GM12873 (cell line): ENCODE measurements at regions not wholly inside any gene's neighbourhood (a gene's known extent, or its start where the extent isn't known, plus 50 kb on each side); places are given as distances from the start of the nearest gene placed in this dataset.

Experiments
- CTCF ChIP-seq: IDR thresholded peaks from 2 replicates; pipeline ENCODE4 v1.5.1; 2012; ENCODE audit warnings: low read depth, mild to moderate bottlenecking, moderate library complexity, low read length, control low read depth; ENCODE audit not compliant: insufficient read depth; ENCODE audit errors: missing control alignments

GRCh38 chr2:153055182-153055581, 336.8 kb downstream of the ARL6IP6 start:
- TF ChIP-seq CTCF, result no peak

- no peak for TF ChIP-seq CTCF
Observed at GRCh38 chr2:153052807-153053559, 334.6 kb downstream of the ARL6IP6 start.

- TF ChIP-seq CTCF, result no peak
Observed at GRCh38 chr2:153047220-153047619, 328.8 kb downstream of the ARL6IP6 start.

GRCh38 chr2:153043385-153043784, 325.0 kb downstream of the ARL6IP6 start:
- no peak for TF ChIP-seq CTCF

- TF ChIP-seq CTCF, result no peak
Observed at GRCh38 chr2:153028626-153029025, 310.2 kb downstream of the ARL6IP6 start.

GRCh38 chr2:153027533-153027932, 309.1 kb downstream of the ARL6IP6 start:
- no peak for TF ChIP-seq CTCF

GRCh38 chr2:153020201-153020600, 301.8 kb downstream of the ARL6IP6 start:
- no peak for TF ChIP-seq CTCF
